Fibroblast of mammary gland (primary cell): ENCODE measurements at regions not wholly inside any gene's neighbourhood (a gene's known extent, or its start where the extent isn't known, plus 50 kb on each side); places are given as distances from the start of the nearest gene placed in this dataset.

Source experiments
- DNase-seq: peaks from one replicate; pipeline ENCODE4 v3.0.0-alpha.2; 2010; ENCODE audit warnings: low read depth
- H3K4me3 ChIP-seq: 2 replicates; pipeline ENCODE4 v1.5.1; 2011; ENCODE audit warnings: low read depth, mild to moderate bottlenecking, low read length, moderate library complexity; ENCODE audit not compliant: control insufficient read depth
- TF ChIP-seq, protein P1 (sequence below): conservative IDR thresholded peaks from 2 replicates; pipeline ENCODE4 v1.5.1; 2011; ENCODE audit warnings: low read depth, low read length, inconsistent platforms; ENCODE audit not compliant: control insufficient read depth, insufficient read depth

DNA sequence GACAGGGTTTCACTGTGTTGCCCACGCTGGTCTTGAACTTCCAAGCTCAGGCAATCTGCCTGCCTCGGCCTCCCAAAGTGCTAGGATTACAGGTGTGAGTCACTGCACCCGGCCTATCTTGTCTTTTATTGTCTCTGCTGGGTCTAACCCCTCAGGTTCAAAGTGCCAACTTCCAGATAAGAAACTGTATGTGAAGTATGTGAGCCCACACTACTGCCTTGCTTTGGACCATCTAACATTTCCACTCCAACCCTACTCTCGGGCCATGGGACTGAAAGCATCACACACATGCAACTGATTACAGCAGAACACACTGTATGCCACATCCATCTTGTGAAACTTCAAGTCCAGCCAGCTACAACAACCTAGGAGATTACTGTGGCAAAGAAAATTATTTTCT lies 256.1 kb upstream of the VEPH1 start:
- DNase-seq = no peak
- TF ChIP-seq, protein P1, sequence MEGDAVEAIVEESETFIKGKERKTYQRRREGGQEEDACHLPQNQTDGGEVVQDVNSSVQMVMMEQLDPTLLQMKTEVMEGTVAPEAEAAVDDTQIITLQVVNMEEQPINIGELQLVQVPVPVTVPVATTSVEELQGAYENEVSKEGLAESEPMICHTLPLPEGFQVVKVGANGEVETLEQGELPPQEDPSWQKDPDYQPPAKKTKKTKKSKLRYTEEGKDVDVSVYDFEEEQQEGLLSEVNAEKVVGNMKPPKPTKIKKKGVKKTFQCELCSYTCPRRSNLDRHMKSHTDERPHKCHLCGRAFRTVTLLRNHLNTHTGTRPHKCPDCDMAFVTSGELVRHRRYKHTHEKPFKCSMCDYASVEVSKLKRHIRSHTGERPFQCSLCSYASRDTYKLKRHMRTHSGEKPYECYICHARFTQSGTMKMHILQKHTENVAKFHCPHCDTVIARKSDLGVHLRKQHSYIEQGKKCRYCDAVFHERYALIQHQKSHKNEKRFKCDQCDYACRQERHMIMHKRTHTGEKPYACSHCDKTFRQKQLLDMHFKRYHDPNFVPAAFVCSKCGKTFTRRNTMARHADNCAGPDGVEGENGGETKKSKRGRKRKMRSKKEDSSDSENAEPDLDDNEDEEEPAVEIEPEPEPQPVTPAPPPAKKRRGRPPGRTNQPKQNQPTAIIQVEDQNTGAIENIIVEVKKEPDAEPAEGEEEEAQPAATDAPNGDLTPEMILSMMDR = no peak
- H3K4me3 ChIP-seq = no peak overlapping the region

DNA sequence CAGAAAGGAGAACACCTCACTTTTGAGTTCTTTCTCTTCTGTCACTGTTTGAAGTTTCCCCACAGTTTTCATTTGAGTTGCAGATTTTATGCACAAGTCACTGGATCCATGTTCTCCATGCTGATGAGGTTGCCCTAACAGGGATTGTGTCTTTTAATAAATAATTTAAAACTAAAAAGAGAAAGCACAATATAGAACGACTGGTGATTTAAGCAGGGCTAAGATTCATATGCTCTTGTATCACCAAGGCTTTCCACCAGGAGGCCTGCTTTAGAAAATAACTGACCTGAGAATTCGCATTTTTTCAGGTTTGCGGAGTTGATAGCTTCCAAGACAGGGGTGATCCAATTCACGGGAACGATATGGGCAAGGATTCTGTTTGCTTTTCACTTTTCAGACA lies 252.0 kb upstream of the VEPH1 start:
- H3K4me3 ChIP-seq = no peak overlapping the region
- TF ChIP-seq, protein P1 = peak; percentile 38
- DNase-seq = no peak

DNA sequence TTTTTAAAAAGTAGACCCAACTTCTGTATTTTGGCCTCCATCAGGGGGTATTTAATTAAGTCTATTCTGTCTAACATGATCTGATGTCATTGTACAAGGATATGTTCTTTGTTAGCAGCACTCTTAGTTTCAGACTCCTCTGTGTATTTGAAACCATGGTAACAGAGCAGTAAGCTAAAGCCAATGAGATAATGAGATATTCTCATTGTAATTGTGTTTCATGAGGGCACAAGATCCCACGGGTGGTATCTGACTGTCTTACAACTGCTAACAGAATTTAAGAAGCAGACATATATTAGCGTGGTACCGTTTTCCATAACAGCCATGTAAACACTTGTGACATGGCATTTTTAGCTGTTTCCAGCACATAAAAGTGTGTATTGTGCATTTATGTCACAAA lies 251.2 kb upstream of the VEPH1 start:
- no peak for DNase-seq
- H3K4me3 ChIP-seq = no peak overlapping the region
- TF ChIP-seq, protein P1 = no peak

DNA sequence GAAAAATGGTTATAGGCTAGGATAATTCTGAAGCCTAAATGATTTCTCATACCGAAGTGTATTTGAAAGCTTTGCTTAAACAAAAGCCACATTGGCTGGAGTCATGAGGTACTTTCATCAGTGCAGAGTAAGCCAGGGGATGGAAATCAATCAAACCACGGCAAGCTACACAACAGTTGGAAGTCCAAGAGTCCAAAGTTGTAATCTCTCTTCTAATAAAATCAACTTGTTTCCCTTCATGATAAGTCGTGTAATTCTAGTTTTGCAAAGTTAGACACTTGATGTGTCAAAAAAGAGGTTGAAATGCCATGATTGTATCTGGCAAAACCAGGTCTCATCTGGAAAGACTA lies 250.5 kb upstream of the VEPH1 start:
- TF ChIP-seq, protein P1 = no peak
- H3K4me3 ChIP-seq = no peak overlapping the region
- DNase-seq = no peak

DNA sequence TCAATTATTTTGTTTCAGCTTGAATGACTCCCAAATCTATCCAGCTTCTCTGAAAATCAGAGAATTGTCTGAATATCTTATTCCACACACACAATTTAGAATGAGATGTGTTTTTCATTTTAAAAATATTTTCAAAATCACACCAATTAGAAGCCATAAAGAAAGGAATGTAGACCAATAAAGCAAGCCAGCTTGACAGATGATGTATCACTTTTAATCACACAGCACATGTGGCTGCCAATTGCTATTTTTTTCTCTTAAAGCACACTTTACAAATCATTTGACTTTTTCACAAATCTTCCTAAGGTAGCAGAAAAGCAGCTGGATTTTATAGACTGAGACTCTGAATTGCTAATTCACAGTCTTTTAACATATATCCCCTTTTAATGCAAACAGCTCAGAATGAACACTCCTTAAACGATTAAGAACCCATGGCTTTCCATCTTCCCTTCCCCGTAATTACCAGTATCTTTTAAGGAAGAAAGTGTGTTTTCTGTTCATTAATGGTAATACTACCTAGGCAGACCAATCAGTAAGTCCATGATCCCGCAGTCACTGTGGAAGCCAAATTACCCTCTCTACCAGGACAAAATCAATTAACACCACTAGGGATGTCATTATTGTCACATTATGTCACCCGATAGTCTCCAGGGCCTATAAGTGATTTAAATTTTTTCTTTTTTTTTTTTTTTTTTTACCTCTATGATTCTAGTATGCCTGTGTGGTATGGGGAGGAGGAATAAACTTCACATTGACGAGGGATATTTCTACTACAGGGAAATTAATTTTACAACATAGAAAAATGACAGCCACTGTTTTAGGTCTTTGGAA lies 250.0 kb upstream of the VEPH1 start:
- no peak for DNase-seq
- TF ChIP-seq, protein P1 = no peak

DNA sequence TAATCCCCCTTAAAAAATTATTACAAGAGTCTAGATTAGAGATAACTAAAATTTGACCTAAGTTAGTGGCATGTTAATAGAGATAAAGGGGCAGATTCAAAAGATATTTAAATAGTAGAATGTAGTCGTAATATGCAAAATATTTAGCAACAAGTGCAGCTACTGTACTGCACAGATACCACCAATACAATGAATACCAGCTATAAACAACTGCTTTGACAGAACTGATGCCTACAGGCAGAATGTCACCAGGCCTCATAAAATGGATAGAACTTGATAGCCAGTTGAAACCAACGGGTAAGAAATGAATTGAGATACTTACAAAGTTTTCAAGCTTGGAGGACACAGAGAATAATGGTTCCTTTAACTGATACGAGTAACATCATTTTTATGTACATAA lies 249.3 kb upstream of the VEPH1 start:
- no peak for DNase-seq
- no peak overlapping the region for H3K4me3 ChIP-seq
- TF ChIP-seq, protein P1 = no peak

More for the DNA sequence above, 250.0 kb upstream of the VEPH1 start:
- H3K4me3 ChIP-seq = no peak overlapping the region
